ENCODE measurements at regions not wholly inside any gene's neighbourhood (a gene's known extent, or its start where the extent isn't known, plus 50 kb on each side); places are given as distances from the start of the nearest gene placed in this dataset.

- Histone ChIP-seq H3K9ac (ENCODE audit: low read length) (no peak overlapping the region), H2AFZ (ENCODE audit: low read length) (no peak overlapping the region), H3F3A (ENCODE audit: insufficient read depth, low read length) (no peaks in the 10 kb centered on the region), H3K36me3 (ENCODE audit: insufficient read depth, low read length) (no peaks in the 10 kb centered on the region), H3K4me1 (ENCODE audit: insufficient read depth, low read length, severe bottlenecking) (no peaks in the 10 kb centered on the region), H3K9me2 (ENCODE audit: low read depth, low read length) (no peaks in the 10 kb centered on the region), H3K27ac (ENCODE audit: low read depth, low read length, poor library complexity, severe bottlenecking) (no peak overlapping the region), H3K79me2 (ENCODE audit: insufficient read depth, low read length) (no peaks in the 10 kb centered on the region), H4K20me1 (ENCODE audit: insufficient read depth, low read length) (no peaks in the 10 kb centered on the region), H3K4me2 (ENCODE audit: low read length) (no peak overlapping the region), H3K27me3 (ENCODE audit: insufficient read depth, low read length) (no peaks in the 10 kb centered on the region), H3K4me3 (ENCODE audit: low read depth, low read length, poor library complexity, severe bottlenecking) (no peak overlapping the region), H3K9me3 (ENCODE audit: low read length) (no peaks in the 10 kb centered on the region)
- TF ChIP-seq CTCF (IDR thresholded peaks at IDR 0.05; ENCODE audit: low read length): no peak
- no peak for TF ChIP-seq EZH2 (IDR thresholded peaks at IDR 0.05; ENCODE audit: borderline replicate concordance, low read length)
These were observed 120.5 kb upstream of the LMCD1 start for GRCh38 chr3:8380904-8381704.

- H2AFZ ChIP-seq (ENCODE audit: low read length): no peak overlapping the region
- H3K9ac ChIP-seq (ENCODE audit: low read length): no peak overlapping the region
- H3K4me3 ChIP-seq (ENCODE audit: low read depth, low read length, poor library complexity, severe bottlenecking): no peak overlapping the region
- no peaks in the 10 kb centered on the region for H3K36me3 ChIP-seq (ENCODE audit: insufficient read depth, low read length)
- no peaks in the 10 kb centered on the region for H3K4me1 ChIP-seq (ENCODE audit: insufficient read depth, low read length, severe bottlenecking)
- no peak overlapping the region for H3K27ac ChIP-seq (ENCODE audit: low read depth, low read length, poor library complexity, severe bottlenecking)
- no peaks in the 10 kb centered on the region for H3K9me2 ChIP-seq (ENCODE audit: low read depth, low read length)
- no peaks in the 10 kb centered on the region for H3K79me2 ChIP-seq (ENCODE audit: insufficient read depth, low read length)
- no peaks in the 10 kb centered on the region for H3F3A ChIP-seq (ENCODE audit: insufficient read depth, low read length)
- H3K9me3 ChIP-seq (ENCODE audit: low read length): no peaks in the 10 kb centered on the region
- TF ChIP-seq EZH2 (IDR thresholded peaks at IDR 0.05; ENCODE audit: borderline replicate concordance, low read length): no peak
- TF ChIP-seq CTCF (IDR thresholded peaks at IDR 0.05; ENCODE audit: low read length): no peak
- H4K20me1 ChIP-seq (ENCODE audit: insufficient read depth, low read length): no peaks in the 10 kb centered on the region
- no peaks in the 10 kb centered on the region for H3K27me3 ChIP-seq (ENCODE audit: insufficient read depth, low read length)
- H3K4me2 ChIP-seq (ENCODE audit: low read length): no peak overlapping the region
These were observed 115.6 kb upstream of the LMCD1 start for GRCh38 chr3:8385848-8386620.

GRCh38 chr3:8387571-8387970, 114.1 kb upstream of the LMCD1 start:
- no peak overlapping the region for H3K4me3 ChIP-seq (ENCODE audit: low read depth, low read length, poor library complexity, severe bottlenecking)
- no peak overlapping the region for H3K4me2 ChIP-seq (ENCODE audit: low read length)
- no peaks in the 10 kb centered on the region for H3K36me3 ChIP-seq (ENCODE audit: insufficient read depth, low read length)
- H3K27me3 ChIP-seq (ENCODE audit: insufficient read depth, low read length): no peaks in the 10 kb centered on the region
- H3K9ac ChIP-seq (ENCODE audit: low read length): no peak overlapping the region
- H3K9me2 ChIP-seq (ENCODE audit: low read depth, low read length): no peaks in the 10 kb centered on the region
- no peaks in the 10 kb centered on the region for H4K20me1 ChIP-seq (ENCODE audit: insufficient read depth, low read length)
- no peak overlapping the region for H3K27ac ChIP-seq (ENCODE audit: low read depth, low read length, poor library complexity, severe bottlenecking)
- H3K79me2 ChIP-seq (ENCODE audit: insufficient read depth, low read length): no peaks in the 10 kb centered on the region
- TF ChIP-seq EZH2 (IDR thresholded peaks at IDR 0.05; ENCODE audit: borderline replicate concordance, low read length): no peak
- no peak for TF ChIP-seq CTCF (IDR thresholded peaks at IDR 0.05; ENCODE audit: low read length)
- no peaks in the 10 kb centered on the region for H3K9me3 ChIP-seq (ENCODE audit: low read length)
- H3K4me1 ChIP-seq (ENCODE audit: insufficient read depth, low read length, severe bottlenecking): no peaks in the 10 kb centered on the region
- H3F3A ChIP-seq (ENCODE audit: insufficient read depth, low read length): no peaks in the 10 kb centered on the region
- no peak overlapping the region for H2AFZ ChIP-seq (ENCODE audit: low read length)

Measured in OCI-LY1 (cell line).